ENCODE measurements at regions not wholly inside any gene's neighbourhood (a gene's known extent, or its start where the extent isn't known, plus 50 kb on each side); places are given as distances from the start of the nearest gene placed in this dataset.

GRCh38 chr20:19886661-19887288, 128.7 kb downstream of the RIN2 start:
- Mint-ChIP-seq H3K4me3 (no peak overlapping the region), H3K9me3 (no peaks in the 10 kb centered on the region), H3K27me3 (ENCODE audit: low read depth in 2 of 2) (peaks cover 15 to 48% of the 10 kb centered on the region in 2 donors), H3K4me1 (no peaks in the 10 kb centered on the region), H3K36me3 (no peaks in the 10 kb centered on the region), H3K27ac (no peak overlapping the region)
- ATAC-seq (no peak), DNase-seq (no peak)
- Histone ChIP-seq H3K9me3 (ENCODE audit: control insufficient read depth, insufficient read depth, low read length) (no peaks in the 10 kb centered on the region), H3K36me3 (ENCODE audit: control insufficient read depth, insufficient read depth, low read length) (no peaks in the 10 kb centered on the region), H3K4me1 (ENCODE audit: control insufficient read depth, insufficient read depth, low read length) (no peaks in the 10 kb centered on the region), H3K4me3 (ENCODE audit: low read length) (no peak overlapping the region), H3K27ac (ENCODE audit: low read length) (no peak overlapping the region), H3K27me3 (ENCODE audit: control insufficient read depth, insufficient read depth, low read length) (peaks cover 2% of the 10 kb centered on the region)
- 88% methylated on average over 8 of the region's 8 CpGs for WGBS (ENCODE audit: insufficient coverage)
- intact Hi-C loops (cut with micrococcal nuclease) = no loop called here
- TF ChIP-seq, protein P1, sequence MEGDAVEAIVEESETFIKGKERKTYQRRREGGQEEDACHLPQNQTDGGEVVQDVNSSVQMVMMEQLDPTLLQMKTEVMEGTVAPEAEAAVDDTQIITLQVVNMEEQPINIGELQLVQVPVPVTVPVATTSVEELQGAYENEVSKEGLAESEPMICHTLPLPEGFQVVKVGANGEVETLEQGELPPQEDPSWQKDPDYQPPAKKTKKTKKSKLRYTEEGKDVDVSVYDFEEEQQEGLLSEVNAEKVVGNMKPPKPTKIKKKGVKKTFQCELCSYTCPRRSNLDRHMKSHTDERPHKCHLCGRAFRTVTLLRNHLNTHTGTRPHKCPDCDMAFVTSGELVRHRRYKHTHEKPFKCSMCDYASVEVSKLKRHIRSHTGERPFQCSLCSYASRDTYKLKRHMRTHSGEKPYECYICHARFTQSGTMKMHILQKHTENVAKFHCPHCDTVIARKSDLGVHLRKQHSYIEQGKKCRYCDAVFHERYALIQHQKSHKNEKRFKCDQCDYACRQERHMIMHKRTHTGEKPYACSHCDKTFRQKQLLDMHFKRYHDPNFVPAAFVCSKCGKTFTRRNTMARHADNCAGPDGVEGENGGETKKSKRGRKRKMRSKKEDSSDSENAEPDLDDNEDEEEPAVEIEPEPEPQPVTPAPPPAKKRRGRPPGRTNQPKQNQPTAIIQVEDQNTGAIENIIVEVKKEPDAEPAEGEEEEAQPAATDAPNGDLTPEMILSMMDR (IDR thresholded peaks at IDR 0.05) = no peak

DNA sequence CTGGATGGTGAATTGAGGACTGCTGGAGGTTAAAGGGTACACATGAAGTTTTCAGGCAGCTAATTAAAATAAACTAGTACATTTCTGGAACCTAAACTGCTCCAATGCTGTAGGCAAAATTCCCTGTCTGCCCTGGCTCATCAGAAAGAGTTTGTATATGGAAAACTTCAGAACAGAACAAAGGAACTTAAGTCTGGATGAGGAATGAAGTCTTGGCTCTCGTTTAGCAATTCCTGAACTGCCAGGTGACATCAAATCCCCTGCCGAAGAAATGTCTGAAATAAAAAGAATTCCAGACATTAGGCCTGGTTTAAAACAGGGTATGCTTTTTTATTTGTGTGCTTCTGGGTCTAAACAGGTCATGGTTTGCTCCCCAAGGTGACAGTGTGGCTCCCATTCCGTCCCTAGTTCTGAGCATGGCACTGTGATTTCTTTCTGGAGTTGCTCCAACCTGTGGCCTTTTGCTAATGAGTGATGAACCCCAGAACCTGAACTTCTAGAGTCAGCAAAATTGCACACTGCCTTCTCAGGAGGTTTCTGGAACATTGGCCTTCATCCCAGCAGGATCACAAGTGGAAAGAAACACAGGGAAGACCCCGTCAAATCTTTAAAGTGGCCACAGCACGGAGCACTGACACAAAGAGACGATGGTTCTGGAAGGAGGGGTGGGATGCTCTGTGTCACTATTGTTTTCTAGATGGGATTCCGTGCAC, 129.4 kb upstream of the NAA20 start:
- Mint-ChIP-seq H3K27ac (no peak overlapping the region), H3K4me3 (no peak overlapping the region), H3K36me3 (no peaks in the 10 kb centered on the region), H3K9me3 (no peaks in the 10 kb centered on the region), H3K27me3 (ENCODE audit: low read depth in 2 of 2) (peaks cover 18 to 48% of the 10 kb centered on the region in 2 donors), H3K4me1 (no peaks in the 10 kb centered on the region)
- Histone ChIP-seq H3K9me3 (ENCODE audit: control insufficient read depth, insufficient read depth, low read length) (no peaks in the 10 kb centered on the region), H3K4me3 (ENCODE audit: low read length) (no peak overlapping the region), H3K27ac (ENCODE audit: low read length) (no peak overlapping the region), H3K27me3 (ENCODE audit: control insufficient read depth, insufficient read depth, low read length) (peaks cover 2% of the 10 kb centered on the region), H3K4me1 (ENCODE audit: control insufficient read depth, insufficient read depth, low read length) (no peaks in the 10 kb centered on the region), H3K36me3 (ENCODE audit: control insufficient read depth, insufficient read depth, low read length) (no peaks in the 10 kb centered on the region)
- 80% methylated on average over 7 of the region's 7 CpGs for WGBS (ENCODE audit: insufficient coverage)
- no peak for DNase-seq
- intact Hi-C loops (cut with micrococcal nuclease) = no loop called here
- ATAC-seq = no peak
- TF ChIP-seq, protein P1 (IDR thresholded peaks at IDR 0.05) = no peak

GRCh38 chr20:19888269-19888671, 128.9 kb upstream of the NAA20 start:
- peaks cover 18 to 49% of the 10 kb centered on the region in 2 donors for H3K27me3 Mint-ChIP-seq (ENCODE audit: low read depth in 2 of 2)
- H3K36me3 Mint-ChIP-seq = no peaks in the 10 kb centered on the region
- intact Hi-C loops (cut with micrococcal nuclease) = no loop called here
- H3K27ac Mint-ChIP-seq = no peak overlapping the region
- Histone ChIP-seq H3K27ac (ENCODE audit: low read length) (no peak overlapping the region), H3K9me3 (ENCODE audit: control insufficient read depth, insufficient read depth, low read length) (no peaks in the 10 kb centered on the region), H3K27me3 (ENCODE audit: control insufficient read depth, insufficient read depth, low read length) (peaks cover 2% of the 10 kb centered on the region), H3K36me3 (ENCODE audit: control insufficient read depth, insufficient read depth, low read length) (no peaks in the 10 kb centered on the region), H3K4me3 (ENCODE audit: low read length) (no peak overlapping the region), H3K4me1 (ENCODE audit: control insufficient read depth, insufficient read depth, low read length) (no peaks in the 10 kb centered on the region)
- H3K4me3 Mint-ChIP-seq = no peak overlapping the region
- WGBS (ENCODE audit: insufficient coverage) = 87% methylated on average over 8 of the region's 8 CpGs
- ATAC-seq (no peak), DNase-seq (no peak)
- TF ChIP-seq, protein P1 (IDR thresholded peaks at IDR 0.05) = no peak
- no peaks in the 10 kb centered on the region for H3K9me3 Mint-ChIP-seq
- H3K4me1 Mint-ChIP-seq = no peaks in the 10 kb centered on the region

Measured in natural killer cell (primary cell).